ENCODE measurements at regions not wholly inside any gene's neighbourhood (a gene's known extent, or its start where the extent isn't known, plus 50 kb on each side); places are given as distances from the start of the nearest gene placed in this dataset.

DNA sequence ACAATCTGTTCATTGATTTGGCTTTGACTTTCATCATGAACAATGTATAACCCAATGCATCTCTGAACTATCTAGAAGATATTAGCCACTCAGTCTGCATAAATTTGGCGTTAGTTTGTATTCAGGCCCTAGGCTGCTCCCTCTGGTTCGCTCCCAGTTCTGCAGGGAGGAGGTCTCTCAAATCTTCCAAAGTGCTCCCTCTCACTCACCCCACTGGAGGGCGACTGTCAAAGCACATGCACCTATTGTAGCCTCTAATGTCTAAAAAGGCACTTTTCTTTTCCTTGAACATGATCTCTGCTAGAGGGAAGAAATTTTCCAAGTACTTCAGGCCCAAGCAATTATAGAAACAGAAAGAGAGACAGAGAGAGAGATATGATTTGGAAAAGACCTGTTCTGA, 291.5 kb downstream of the TDRD15 start:
- TF ChIP-seq, protein P1, sequence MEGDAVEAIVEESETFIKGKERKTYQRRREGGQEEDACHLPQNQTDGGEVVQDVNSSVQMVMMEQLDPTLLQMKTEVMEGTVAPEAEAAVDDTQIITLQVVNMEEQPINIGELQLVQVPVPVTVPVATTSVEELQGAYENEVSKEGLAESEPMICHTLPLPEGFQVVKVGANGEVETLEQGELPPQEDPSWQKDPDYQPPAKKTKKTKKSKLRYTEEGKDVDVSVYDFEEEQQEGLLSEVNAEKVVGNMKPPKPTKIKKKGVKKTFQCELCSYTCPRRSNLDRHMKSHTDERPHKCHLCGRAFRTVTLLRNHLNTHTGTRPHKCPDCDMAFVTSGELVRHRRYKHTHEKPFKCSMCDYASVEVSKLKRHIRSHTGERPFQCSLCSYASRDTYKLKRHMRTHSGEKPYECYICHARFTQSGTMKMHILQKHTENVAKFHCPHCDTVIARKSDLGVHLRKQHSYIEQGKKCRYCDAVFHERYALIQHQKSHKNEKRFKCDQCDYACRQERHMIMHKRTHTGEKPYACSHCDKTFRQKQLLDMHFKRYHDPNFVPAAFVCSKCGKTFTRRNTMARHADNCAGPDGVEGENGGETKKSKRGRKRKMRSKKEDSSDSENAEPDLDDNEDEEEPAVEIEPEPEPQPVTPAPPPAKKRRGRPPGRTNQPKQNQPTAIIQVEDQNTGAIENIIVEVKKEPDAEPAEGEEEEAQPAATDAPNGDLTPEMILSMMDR (IDR thresholded peaks at IDR 0.05), result no peak
- TF ChIP-seq POLR2A (IDR thresholded peaks at IDR 0.05), result no peak
- no peak for TF ChIP-seq POLR2AphosphoS5 (IDR thresholded peaks at IDR 0.05)
